Neural progenitor cell (in vitro differentiated cells): ENCODE measurements at regions not wholly inside any gene's neighbourhood (a gene's known extent, or its start where the extent isn't known, plus 50 kb on each side); places are given as distances from the start of the nearest gene placed in this dataset.
"Not testable (repeated sequence)": the region's sequence is repeated elsewhere in the genome, so short reads cannot be mapped to it uniquely, and the experiment has no call there.

ENCODE experiments used
- DNase-seq: peaks from one replicate; pipeline ENCODE4 v3.0.0-alpha.2; 2016; ENCODE audit warnings: low spot score
- H2AFZ ChIP-seq: fragments of 200-600 bp; sonication (generic); replicated peaks from 2 replicates; pipeline ENCODE4 v1.6.1; 2016; ENCODE audit warnings: antibody characterized with exemption
- H3F3A ChIP-seq: fragments of 200-600 bp; sonication (generic); 2 replicates; pipeline ENCODE4 v1.6.1; 2016; ENCODE audit warnings: antibody characterized with exemption, low read depth
- H3K27ac ChIP-seq: fragments of 200-600 bp; sonication (generic); 2 replicates; pipeline ENCODE4 v1.5.1; 2016; ENCODE audit warnings: mild to moderate bottlenecking
- H3K27me3 ChIP-seq: fragments of 200-600 bp; sonication (generic); 2 replicates; pipeline ENCODE4 v1.6.1; 2016; ENCODE audit warnings: mild to moderate bottlenecking, moderate library complexity
- H3K36me3 ChIP-seq: fragments of 200-600 bp; sonication (generic); 2 replicates; pipeline ENCODE4 v1.5.1; 2016
- H3K4me1 ChIP-seq: fragments of 200-600 bp; sonication (generic); 2 replicates; pipeline ENCODE4 v1.6.1; 2016; ENCODE audit warnings: mixed run types
- H3K4me2 ChIP-seq: fragments of 200-600 bp; sonication (generic); 2 replicates; pipeline ENCODE4 v1.6.1; 2016
- H3K4me3 ChIP-seq: fragments of 200-600 bp; sonication (generic); 2 replicates; pipeline ENCODE4 v1.5.1; 2016
- H3K79me2 ChIP-seq: fragments of 200-600 bp; sonication (generic); 2 replicates; pipeline ENCODE4 v1.6.1; 2016; ENCODE audit warnings: low read depth
- H3K9ac ChIP-seq: fragments of 200-600 bp; sonication (generic); 2 replicates; pipeline ENCODE4 v1.6.1; 2016
- H3K9me3 ChIP-seq: fragments of 200-600 bp; sonication (generic); 2 replicates; pipeline ENCODE4 v1.5.1; 2016; ENCODE audit warnings: low read depth
- H4K20me1 ChIP-seq: fragments of 200-600 bp; sonication (generic); 2 replicates; pipeline ENCODE4 v1.6.1; 2016; ENCODE audit warnings: low read depth
- H3K27ac Mint-ChIP-seq: 3 replicates; pipeline ENCODE4 v1.8.0; 2021; ENCODE audit warnings: mixed read lengths
- H3K27me3 Mint-ChIP-seq: 2 replicates; pipeline ENCODE4 v1.8.0; 2022; ENCODE audit warnings: low read depth, mild to moderate bottlenecking, inconsistent platforms, moderate library complexity, mixed read lengths; ENCODE audit not compliant: insufficient read depth
- H3K36me3 Mint-ChIP-seq: 3 replicates; pipeline ENCODE4 v1.8.0; 2021; ENCODE audit warnings: mixed read lengths
- H3K4me1 Mint-ChIP-seq: 3 replicates; pipeline ENCODE4 v1.8.0; 2021; ENCODE audit warnings: mixed read lengths
- H3K4me3 Mint-ChIP-seq: 3 replicates; pipeline ENCODE4 v1.8.0; 2021; ENCODE audit warnings: mild to moderate bottlenecking, moderate library complexity, mixed read lengths
- H3K9me3 Mint-ChIP-seq: 3 replicates; pipeline ENCODE4 v1.8.0; 2020; ENCODE audit warnings: mixed read lengths
- CTCF ChIP-seq: fragments of 200-600 bp; sonication (generic); IDR thresholded peaks from 2 replicates; pipeline ENCODE4 v1.5.1; 2017; ENCODE audit warnings: antibody characterized with exemption, mild to moderate bottlenecking
- EZH2 ChIP-seq: fragments of 200-600 bp; sonication (generic); IDR thresholded peaks from 2 replicates; pipeline ENCODE4 v1.6.1; 2017; ENCODE audit warnings: antibody characterized with exemption, mild to moderate bottlenecking, moderate library complexity
- EZH2phosphoT487 ChIP-seq: fragments of 200-600 bp; sonication (generic); IDR thresholded peaks from 2 replicates; pipeline ENCODE4 v1.6.1; 2017; ENCODE audit warnings: antibody characterized with exemption

GRCh38 chr2:130264901-130265320, 66.7 kb upstream of the TUBA3E start:
- H3K36me3 ChIP-seq, H3K27ac ChIP-seq, H3K27ac Mint-ChIP-seq, H3K4me3 ChIP-seq, H2AFZ ChIP-seq, H3K9me3 Mint-ChIP-seq, H3K4me1 ChIP-seq, H3K36me3 Mint-ChIP-seq, H3K79me2 ChIP-seq, H3K4me1 Mint-ChIP-seq, H3K9ac ChIP-seq, H3F3A ChIP-seq, H3K27me3 Mint-ChIP-seq, H3K4me2 ChIP-seq, H3K4me3 Mint-ChIP-seq, H3K27me3 ChIP-seq, H4K20me1 ChIP-seq, DNase-seq, H3K9me3 ChIP-seq: not testable (repeated sequence)

GRCh38 chr2:130264501-130264900, 66.3 kb upstream of the TUBA3E start:
- H3K27me3 Mint-ChIP-seq, result peaks cover 2% of the 10 kb centered on the region
- no peak overlapping the region for H3K27ac ChIP-seq
- peaks cover 5% of the 10 kb centered on the region for H3K4me1 ChIP-seq
- H3K79me2 ChIP-seq, result no peaks in the 10 kb centered on the region
- H3K4me3 Mint-ChIP-seq, result no peak overlapping the region
- H3K36me3 Mint-ChIP-seq, result no peaks in the 10 kb centered on the region
- no peaks in the 10 kb centered on the region for H4K20me1 ChIP-seq
- no peaks in the 10 kb centered on the region for H3K36me3 ChIP-seq
- H3K4me3 ChIP-seq, result no peak overlapping the region
- no peak overlapping the region for H3K9ac ChIP-seq
- no peak for DNase-seq
- H3K9me3 ChIP-seq, result no peaks in the 10 kb centered on the region
- no peaks in the 10 kb centered on the region for H3F3A ChIP-seq
- H3K4me1 Mint-ChIP-seq, result peaks cover 9% of the 10 kb centered on the region
- no peak overlapping the region for H3K27ac Mint-ChIP-seq
- H3K4me2 ChIP-seq, result no peak overlapping the region
- no peaks in the 10 kb centered on the region for H3K9me3 Mint-ChIP-seq
- TF ChIP-seq EZH2 (no peak), CTCF (no peak), EZH2phosphoT487 (no peak)
- no peak overlapping the region for H2AFZ ChIP-seq
- H3K27me3 ChIP-seq, result no peaks in the 10 kb centered on the region

GRCh38 chr2:130264046-130264445, 65.8 kb upstream of the TUBA3E start:
- peaks cover 9% of the 10 kb centered on the region for H3K4me1 ChIP-seq
- no peak overlapping the region for H3K4me3 ChIP-seq
- peaks cover 2% of the 10 kb centered on the region for H3K27me3 Mint-ChIP-seq
- H3F3A ChIP-seq, result no peaks in the 10 kb centered on the region
- H3K27me3 ChIP-seq, result no peaks in the 10 kb centered on the region
- no peak overlapping the region for H3K27ac ChIP-seq
- H3K36me3 Mint-ChIP-seq, result no peaks in the 10 kb centered on the region
- H3K36me3 ChIP-seq, result no peaks in the 10 kb centered on the region
- no peak overlapping the region for H3K4me3 Mint-ChIP-seq
- H3K9me3 Mint-ChIP-seq, result no peaks in the 10 kb centered on the region
- DNase-seq, result no peak
- no peak overlapping the region for H3K4me2 ChIP-seq
- no peak for TF ChIP-seq CTCF
- no peak overlapping the region for H2AFZ ChIP-seq
- H3K9ac ChIP-seq, result no peak overlapping the region
- H3K79me2 ChIP-seq, result no peaks in the 10 kb centered on the region
- H3K9me3 ChIP-seq, result no peaks in the 10 kb centered on the region
- peaks cover 14% of the 10 kb centered on the region for H3K4me1 Mint-ChIP-seq
- H4K20me1 ChIP-seq, result no peaks in the 10 kb centered on the region
- no peak overlapping the region for H3K27ac Mint-ChIP-seq

- H3F3A ChIP-seq, result no peaks in the 10 kb centered on the region
- Mint-ChIP-seq H3K4me1 (peaks cover 18% of the 10 kb centered on the region), H3K27ac (no peak overlapping the region), H3K27me3 (peaks cover 2% of the 10 kb centered on the region), H3K9me3 (no peaks in the 10 kb centered on the region), H3K4me3 (no peak overlapping the region), H3K36me3 (no peaks in the 10 kb centered on the region)
- no peaks in the 10 kb centered on the region for H3K79me2 ChIP-seq
- no peak overlapping the region for H3K4me3 ChIP-seq
- DNase-seq, result no peak
- H3K4me1 ChIP-seq, result peaks cover 14% of the 10 kb centered on the region
- TF ChIP-seq EZH2phosphoT487 (no peak), CTCF (no peak), EZH2 (no peak)
- no peaks in the 10 kb centered on the region for H4K20me1 ChIP-seq
- no peak overlapping the region for H3K4me2 ChIP-seq
- H2AFZ ChIP-seq, result no peak overlapping the region
- no peaks in the 10 kb centered on the region for H3K36me3 ChIP-seq
- H3K27ac ChIP-seq, result no peak overlapping the region
- H3K9me3 ChIP-seq, result no peaks in the 10 kb centered on the region
- H3K9ac ChIP-seq, result no peak overlapping the region
- H3K27me3 ChIP-seq, result no peaks in the 10 kb centered on the region
Measured at GRCh38 chr2:130263606-130264005, 65.4 kb upstream of the TUBA3E start.
